NCI-H2171 treated with DMSO at 0.1 percent for 48 hours (cell line): ENCODE measurements at regions not wholly inside any gene's neighbourhood (a gene's known extent, or its start where the extent isn't known, plus 50 kb on each side); places are given as distances from the start of the nearest gene placed in this dataset.

Experiments used
- DNase-seq: peaks from one replicate; lab custom pipeline; 2025; lab: John Stamatoyannopoulos, UW

DNA sequence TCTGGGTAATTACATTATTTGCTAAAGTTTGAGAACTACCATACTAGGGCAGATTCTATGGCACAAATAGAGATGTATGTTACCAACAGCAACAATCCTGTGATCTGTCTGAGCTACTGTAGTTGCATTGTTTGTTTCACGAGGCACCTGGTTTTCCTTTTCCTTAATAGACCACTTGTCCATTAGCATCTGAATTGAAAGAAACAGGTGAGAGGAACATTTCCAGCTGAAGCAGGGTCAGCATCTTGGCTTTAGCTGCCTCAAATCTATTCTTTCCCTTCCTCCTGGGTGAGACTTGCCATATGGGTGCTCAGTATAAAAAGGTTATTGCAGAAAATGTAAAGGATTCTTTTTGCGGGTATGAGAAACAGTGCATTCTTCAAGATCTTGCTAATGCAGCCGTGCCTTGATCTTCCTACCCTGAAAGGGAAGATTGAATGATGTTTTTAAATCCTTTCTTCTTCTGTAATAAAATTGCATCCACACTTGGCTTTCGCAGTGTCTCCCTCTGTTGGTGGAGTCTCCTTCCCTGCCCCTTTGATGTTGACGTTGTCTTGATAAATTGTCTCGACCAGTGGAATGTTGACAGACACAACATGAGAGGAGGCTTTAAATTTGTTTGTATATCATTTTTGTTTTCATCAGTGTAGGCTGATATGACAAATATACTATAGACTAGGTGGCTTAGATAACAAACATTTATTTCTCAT is 118.0 kb upstream of the BRINP1 start:
- DNase-seq: no peak

DNA sequence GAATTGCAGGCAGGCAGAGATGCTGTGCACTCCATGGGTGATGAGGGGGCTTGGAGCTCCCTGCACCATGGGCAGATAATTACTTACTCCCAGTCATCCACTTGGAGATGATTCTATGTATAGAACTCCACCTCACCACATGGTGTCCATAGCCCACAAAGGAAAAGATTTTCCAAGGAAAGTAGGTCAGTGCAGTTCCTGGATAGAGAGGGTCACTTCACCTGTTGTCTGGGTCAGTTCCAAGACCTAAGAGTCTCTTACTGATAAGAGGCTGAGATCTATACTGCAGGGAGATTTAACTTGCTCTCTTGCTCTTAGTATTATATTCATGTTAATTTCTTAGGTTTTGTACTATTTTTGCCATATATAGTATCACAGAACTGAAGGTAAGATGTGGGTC is 113.9 kb upstream of the BRINP1 start:
- no peak for DNase-seq

DNA sequence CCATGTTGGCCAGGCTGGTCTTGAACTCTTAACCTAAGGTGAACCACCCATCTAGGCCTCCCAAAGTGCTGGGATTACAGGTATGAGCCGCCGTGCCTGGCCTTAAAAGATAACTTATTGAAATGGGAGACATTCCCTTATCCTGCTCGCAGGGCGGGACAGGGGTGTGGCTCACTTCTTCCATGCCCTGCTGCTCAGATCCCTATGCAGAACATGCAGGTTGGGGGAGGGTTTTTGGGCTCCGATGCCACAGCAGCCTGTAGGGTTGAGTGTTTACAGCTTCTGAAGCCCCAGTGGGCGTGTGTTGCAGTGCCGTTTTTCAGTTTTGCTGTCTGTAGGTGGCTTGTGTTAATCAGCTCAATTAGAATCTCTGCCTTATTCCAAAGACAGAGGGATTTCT is 108.0 kb upstream of the BRINP1 start:
- DNase-seq: no peak

DNA sequence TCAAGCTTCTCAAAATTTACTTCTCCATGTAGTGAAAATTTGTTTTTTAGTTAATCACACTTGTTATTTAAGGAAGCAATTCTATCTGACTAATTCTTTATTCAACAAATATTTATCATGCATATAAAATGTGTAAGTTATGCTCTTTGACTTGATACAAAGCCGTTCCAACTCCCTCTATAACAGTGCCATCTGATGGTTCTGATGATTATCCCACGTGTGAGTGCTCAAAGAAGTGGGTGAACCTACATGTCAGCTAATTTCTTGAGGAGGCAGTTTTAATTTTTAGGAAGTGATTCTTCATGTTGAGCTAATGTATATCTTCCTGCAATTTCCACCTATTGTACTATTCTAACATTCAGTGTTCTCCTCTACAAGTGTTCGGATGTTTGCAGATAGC is 88.8 kb upstream of the BRINP1 start:
- no peak for DNase-seq

DNA sequence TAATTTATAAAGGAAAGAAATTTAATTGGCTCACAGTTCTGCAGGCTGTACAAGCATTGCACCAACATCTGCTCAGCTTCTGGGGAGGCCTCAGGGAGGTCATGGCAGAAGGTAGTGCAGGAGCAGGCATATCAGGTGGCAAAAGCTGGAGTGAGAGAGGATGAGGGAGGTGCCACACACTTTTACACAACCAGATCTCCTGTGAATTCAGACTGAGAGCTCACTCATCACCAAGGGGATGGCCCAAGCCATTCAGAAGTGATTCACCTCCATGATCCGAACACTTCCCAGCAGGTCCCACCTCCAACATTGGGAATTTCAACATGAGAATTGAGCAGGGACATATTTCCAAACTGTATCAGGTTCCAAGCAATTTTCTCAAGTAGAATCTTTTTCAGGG is 84.7 kb upstream of the BRINP1 start:
- DNase-seq: peak; percentile 99

DNA sequence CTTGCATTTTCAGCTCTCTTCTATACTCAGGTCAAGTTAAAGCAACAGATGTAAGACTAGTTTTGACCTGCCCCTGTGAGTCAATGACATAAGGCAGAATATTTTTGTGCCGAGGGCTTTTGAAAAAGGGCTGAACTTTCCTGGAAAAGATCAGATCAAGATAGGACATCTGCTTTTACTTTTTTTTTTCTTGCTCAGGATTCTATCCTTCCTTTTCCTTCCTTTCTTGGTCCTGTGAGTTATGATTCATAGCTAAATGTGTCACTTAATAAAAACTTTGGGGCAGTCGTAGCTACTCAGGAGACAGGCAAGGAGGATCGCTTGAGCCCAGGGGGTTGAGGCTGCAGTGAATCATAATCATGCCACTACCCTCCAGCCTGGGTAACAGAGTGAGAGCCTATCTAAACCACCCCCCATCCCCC is 84.3 kb upstream of the BRINP1 start:
- DNase-seq: peak; percentile 94

DNA sequence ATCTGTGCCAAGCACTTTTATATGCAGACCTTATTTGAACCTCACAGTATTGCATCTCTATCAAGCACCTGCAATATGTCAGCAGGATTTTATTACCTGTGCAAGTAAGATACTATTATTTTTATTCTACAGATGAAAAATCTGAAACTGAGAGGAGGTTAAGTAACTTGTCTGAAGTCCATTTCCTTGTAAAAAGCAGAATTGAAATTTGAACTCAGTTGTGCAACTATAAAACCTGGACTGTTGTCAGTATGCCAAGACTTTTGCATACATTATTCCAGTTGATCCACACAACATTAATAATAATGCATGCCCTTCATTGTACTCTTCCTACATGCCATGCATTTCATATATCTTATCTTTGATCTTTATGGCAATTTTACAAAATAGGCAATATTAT is 82.2 kb upstream of the BRINP1 start:
- DNase-seq: peak; percentile 76

DNA sequence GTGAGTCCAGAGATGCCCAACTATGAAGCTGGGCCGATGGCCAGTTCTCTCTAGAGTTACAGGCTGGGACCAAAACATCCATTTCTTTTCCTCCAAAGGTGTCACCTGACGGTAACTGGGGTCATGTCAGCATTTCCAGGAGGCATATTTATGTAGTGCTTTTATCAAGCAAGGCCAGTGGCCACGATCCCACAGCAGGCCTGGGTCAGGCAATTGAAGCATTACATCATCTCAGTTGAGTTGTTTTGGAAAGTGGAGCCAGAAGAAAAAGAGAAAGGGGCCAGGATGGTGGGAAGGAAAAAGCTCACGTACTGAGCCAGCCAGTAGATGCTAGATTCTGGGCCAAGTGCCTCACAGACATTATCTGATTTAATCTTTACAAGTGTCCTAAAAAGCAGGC is 73.9 kb upstream of the BRINP1 start:
- DNase-seq: no peak

DNA sequence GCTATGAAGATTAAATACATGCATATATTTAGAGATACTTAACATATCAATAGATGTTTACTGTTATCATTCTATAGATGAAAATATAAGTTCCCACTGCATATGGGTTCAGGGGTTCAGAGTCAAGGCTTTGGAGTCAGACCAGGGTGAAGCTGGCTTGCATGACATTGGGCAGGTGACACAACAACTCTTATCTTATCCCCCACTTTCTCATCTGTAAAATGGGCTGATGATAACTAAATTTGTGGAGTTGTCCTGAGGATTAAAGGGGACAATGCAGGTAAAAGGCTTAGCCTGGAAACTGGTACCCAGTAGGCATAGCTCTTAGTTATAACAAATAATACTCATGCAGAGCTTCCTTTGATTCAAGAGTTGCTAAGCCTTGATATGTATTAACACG is 72.6 kb upstream of the BRINP1 start:
- no peak for DNase-seq

DNA sequence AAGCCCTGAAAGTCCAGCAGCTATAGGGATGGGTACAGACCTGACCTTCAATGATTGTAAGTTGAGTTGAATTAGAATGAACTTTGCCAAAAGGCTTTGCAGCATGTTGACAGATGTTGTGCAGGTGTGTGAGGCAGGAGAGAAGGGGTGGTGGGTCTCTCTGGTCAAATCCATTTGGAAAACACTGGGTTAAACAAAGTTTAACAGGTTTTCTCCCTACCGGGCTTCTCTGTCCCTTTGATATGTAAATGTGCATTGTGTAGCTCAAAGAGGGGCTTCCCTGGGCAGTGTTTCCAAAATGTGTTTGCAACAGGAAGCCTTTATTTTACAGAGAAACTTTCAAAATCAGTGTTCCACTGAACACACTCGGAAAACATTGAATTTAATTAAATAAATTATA is 72.1 kb upstream of the BRINP1 start:
- no peak for DNase-seq

DNA sequence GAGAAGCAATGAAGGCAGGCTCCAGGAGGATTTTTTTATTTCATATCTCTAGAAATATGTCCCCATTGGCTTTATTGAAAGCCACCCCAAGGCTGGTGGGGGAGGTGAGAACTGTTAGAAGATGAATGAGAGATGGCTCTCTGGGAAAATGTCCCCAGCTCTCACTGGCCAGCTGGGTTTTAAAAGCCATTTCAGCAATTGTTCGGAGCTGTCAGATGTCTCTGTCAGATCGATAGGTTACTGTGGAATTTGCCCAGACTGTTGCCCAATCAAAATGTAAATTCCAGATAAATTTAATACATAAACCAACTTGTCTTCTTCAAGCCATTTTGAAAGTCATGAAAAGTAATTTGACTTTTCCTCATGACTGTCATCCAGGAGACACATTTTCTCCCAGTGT is 67.0 kb upstream of the BRINP1 start:
- DNase-seq: no peak

DNA sequence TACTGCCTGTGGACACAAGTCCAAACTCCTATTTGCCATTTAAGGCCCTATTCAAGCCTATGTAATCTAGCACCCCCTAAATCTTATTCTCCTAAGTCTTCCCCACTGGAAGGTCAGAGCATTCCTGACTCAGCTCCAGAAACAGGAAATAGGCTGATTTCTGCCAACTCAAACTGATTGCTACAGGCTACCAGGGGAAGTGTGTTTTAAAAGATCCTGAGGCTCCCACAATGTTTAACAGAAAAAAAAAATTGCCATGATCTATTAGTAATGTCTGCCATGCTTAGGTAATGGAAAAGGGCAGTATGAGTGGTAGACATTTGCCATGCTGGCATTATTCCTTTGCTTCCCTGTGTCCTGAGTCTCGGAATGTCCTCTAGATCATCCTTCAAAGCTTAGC is 65.8 kb upstream of the BRINP1 start:
- DNase-seq: no peak

DNA sequence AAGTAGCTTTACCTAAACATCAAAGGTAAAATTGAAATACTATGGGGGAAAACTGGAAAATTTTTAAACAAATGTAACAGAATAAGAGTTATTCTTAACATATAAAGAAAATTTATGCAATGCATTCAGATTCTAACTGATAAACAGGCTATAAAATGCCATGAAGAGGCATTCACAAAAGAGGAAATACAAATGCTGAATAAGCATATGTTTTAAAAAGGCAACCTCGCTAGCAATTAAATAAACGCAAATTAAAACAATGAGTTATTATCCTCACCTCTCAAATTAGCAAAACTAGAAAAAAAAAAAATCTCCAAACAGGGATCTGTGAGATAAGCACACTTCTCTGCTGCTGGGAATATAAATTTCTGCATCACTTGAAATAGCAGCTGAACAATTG is 63.2 kb upstream of the BRINP1 start:
- no peak for DNase-seq

DNA sequence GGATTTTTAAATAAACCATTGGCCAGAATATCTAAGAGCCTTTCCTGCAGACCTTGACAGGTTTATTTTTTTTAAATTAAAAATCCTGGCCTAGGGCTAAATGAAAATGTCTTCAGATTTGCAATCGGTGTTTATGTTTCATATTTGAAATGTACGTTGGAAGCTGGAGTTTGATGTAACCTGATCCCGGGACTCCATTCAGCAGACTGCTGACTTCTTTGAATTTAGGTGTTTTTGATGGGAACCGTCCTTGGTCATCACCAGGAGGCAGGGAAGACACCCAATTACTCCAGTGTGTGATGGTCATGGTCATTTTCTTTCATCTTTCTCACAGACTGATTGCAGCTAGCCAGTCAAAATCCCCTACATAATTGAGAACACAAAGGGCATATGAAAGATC is 60.1 kb upstream of the BRINP1 start:
- no peak for DNase-seq

DNA sequence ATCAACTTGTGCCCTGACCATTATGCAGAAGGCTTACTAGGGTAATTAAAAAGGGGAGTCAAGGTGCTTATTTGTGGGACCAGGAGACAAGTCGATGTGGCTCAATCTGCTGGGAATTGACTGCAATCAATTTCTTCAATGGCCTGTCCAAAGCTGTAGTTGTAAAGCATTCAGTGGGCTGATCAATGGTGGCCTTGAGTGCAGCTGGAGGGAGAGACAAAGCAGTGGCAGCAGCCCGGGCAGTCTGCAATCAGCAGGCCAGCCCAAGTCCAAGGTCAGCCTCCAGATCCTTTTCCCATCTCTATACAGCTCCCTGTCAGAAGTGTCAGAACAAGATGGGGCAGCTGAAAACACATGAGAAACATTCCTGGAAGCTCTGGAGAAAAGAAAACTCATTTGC is 51.0 kb upstream of the BRINP1 start:
- DNase-seq: no peak
